ENCODE measurements at regions not wholly inside any gene's neighbourhood (a gene's known extent, or its start where the extent isn't known, plus 50 kb on each side); places are given as distances from the start of the nearest gene placed in this dataset.

GRCh38 chr2:18475884-18476283 is 84.6 kb downstream of the RDH14 start:
- TF ChIP-seq, protein P1, sequence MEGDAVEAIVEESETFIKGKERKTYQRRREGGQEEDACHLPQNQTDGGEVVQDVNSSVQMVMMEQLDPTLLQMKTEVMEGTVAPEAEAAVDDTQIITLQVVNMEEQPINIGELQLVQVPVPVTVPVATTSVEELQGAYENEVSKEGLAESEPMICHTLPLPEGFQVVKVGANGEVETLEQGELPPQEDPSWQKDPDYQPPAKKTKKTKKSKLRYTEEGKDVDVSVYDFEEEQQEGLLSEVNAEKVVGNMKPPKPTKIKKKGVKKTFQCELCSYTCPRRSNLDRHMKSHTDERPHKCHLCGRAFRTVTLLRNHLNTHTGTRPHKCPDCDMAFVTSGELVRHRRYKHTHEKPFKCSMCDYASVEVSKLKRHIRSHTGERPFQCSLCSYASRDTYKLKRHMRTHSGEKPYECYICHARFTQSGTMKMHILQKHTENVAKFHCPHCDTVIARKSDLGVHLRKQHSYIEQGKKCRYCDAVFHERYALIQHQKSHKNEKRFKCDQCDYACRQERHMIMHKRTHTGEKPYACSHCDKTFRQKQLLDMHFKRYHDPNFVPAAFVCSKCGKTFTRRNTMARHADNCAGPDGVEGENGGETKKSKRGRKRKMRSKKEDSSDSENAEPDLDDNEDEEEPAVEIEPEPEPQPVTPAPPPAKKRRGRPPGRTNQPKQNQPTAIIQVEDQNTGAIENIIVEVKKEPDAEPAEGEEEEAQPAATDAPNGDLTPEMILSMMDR (conservative IDR thresholded peaks at IDR 0.05): no peak
- no peak for TF ChIP-seq EZH2 (IDR thresholded peaks at IDR 0.05; ENCODE audit: low read depth)

Measured in PC-9 (cell line).